Suprapubic skin (tissue), 4 donors: ENCODE measurements at regions not wholly inside any gene's neighbourhood (a gene's known extent, or its start where the extent isn't known, plus 50 kb on each side); places are given as distances from the start of the nearest gene placed in this dataset.

Experiments
- CTCF ChIP-seq, 2 donors: fragments of 200-600 bp in 1 of 2; fragments of 450-650 bp in 1 of 2; sonication (generic) in 1 of 2; IDR thresholded peaks; one replicate each; pipeline ENCODE4 v1.5.1; 2016 to 2019; ENCODE audit warnings: antibody characterized with exemption in 2 of 2, mild to moderate bottlenecking in 1 of 2, moderate library complexity in 1 of 2
- EP300 ChIP-seq: sonication (generic); formaldehyde crosslinking; IDR thresholded peaks from one replicate; pipeline ENCODE4 v1.6.1; 2017; ENCODE audit warnings: antibody characterized with exemption
- POLR2A ChIP-seq, 2 donors: fragments of 450-650 bp; IDR thresholded peaks; one replicate each; pipeline ENCODE4 v1.6.1; 2017; ENCODE audit warnings: antibody characterized with exemption in 2 of 2, mild to moderate bottlenecking in 2 of 2, moderate library complexity in 2 of 2
- POLR2AphosphoS5 ChIP-seq, 3 donors: sonication (generic); formaldehyde crosslinking; IDR thresholded peaks; one replicate each; pipeline ENCODE4 v1.6.1; 2017; ENCODE audit warnings: antibody characterized with exemption in 3 of 3

- no peak for TF ChIP-seq CTCF (IDR thresholded peaks at IDR 0.05)
- TF ChIP-seq POLR2A (IDR thresholded peaks at IDR 0.05) = no peak
- no peak for TF ChIP-seq POLR2AphosphoS5 (IDR thresholded peaks at IDR 0.05)
- no peak for TF ChIP-seq EP300
Measured at GRCh38 chr4:29005838-29006237, 1714.3 kb upstream of the PCDH7 start.
